Peyer's patch (tissue), 4 donors: ENCODE measurements at regions not wholly inside any gene's neighbourhood (a gene's known extent, or its start where the extent isn't known, plus 50 kb on each side); places are given as distances from the start of the nearest gene placed in this dataset.

Source experiments
- CTCF ChIP-seq, 6 experiments: fragments of 450-650 bp in 4 of 6; fragments of 200-600 bp in 2 of 6; sonication (generic) in 1 of 6; IDR thresholded peaks; one replicate each; pipeline ENCODE4 v1.5.1; 2017 to 2019; ENCODE audit warnings: antibody characterized with exemption in 6 of 6, mild to moderate bottlenecking in 3 of 6, moderate library complexity in 1 of 6
- POLR2A ChIP-seq, 2 donors: fragments of 450-650 bp; IDR thresholded peaks; one replicate each; pipeline ENCODE4 v1.5.1; 2017; ENCODE audit warnings: antibody characterized with exemption in 2 of 2, mild to moderate bottlenecking in 2 of 2, moderate library complexity in 2 of 2

GRCh38 chr9:26412446-26412845 lies 480.2 kb downstream of the CAAP1 start:
- TF ChIP-seq CTCF (IDR thresholded peaks at IDR 0.05) = no peak
- TF ChIP-seq POLR2A (IDR thresholded peaks at IDR 0.05) = no peak
